ENCODE measurements at regions not wholly inside any gene's neighbourhood (a gene's known extent, or its start where the extent isn't known, plus 50 kb on each side); places are given as distances from the start of the nearest gene placed in this dataset.

GRCh38 chr12:116372815-116373214, 95.3 kb upstream of the MED13L start:
- H3K27ac ChIP-seq (ENCODE audit: extremely low read depth, low read depth, low read length): no peak overlapping the region
- H3K4me3 ChIP-seq (ENCODE audit: low read depth, low read length): no peak overlapping the region
- CTCF ChIA-PET: no interaction called here
- TF ChIP-seq GLI2 (tag by site-specific recombination; IDR thresholded peaks at IDR 0.05; ENCODE audit: borderline replicate concordance, low read depth) (no peak), KLF7 (tag by site-specific recombination; IDR thresholded peaks at IDR 0.05; ENCODE audit: borderline replicate concordance) (no peak), SP2 (tag by site-specific recombination; IDR thresholded peaks at IDR 0.05) (no peak), REST (tag by site-specific recombination; IDR thresholded peaks at IDR 0.05) (no peak), ZBTB21 (tag by site-specific recombination; IDR thresholded peaks at IDR 0.05) (no peak)
- no peaks in the 10 kb centered on the region for H3K4me1 ChIP-seq (ENCODE audit: control insufficient read depth, insufficient read depth, low read length)
- H3K36me3 ChIP-seq (ENCODE audit: control insufficient read depth in 2 of 2, insufficient read depth in 1 of 2, low read length in 2 of 2): no peaks in the 10 kb centered on the region
- POLR2A ChIA-PET: no interaction called here
- H3K9me3 ChIP-seq (ENCODE audit: control insufficient read depth, insufficient read depth, low read depth, low read length): no peaks in the 10 kb centered on the region

- ChIA-PET CTCF (interaction anchor here (1.2 kb wide), 1 partner anchor 15 kb away, joined by 3 read pairs; no protein-coding TSS in a partner anchor), POLR2A (no interaction called here)
- Histone ChIP-seq H3K36me3 (ENCODE audit: control insufficient read depth in 2 of 2, insufficient read depth in 1 of 2, low read length in 2 of 2) (no peaks in the 10 kb centered on the region), H3K27ac (ENCODE audit: extremely low read depth, low read depth, low read length) (no peak overlapping the region), H3K4me3 (ENCODE audit: low read depth, low read length) (no peak overlapping the region), H3K9me3 (ENCODE audit: control insufficient read depth, insufficient read depth, low read depth, low read length) (no peaks in the 10 kb centered on the region), H3K4me1 (ENCODE audit: control insufficient read depth, insufficient read depth, low read length) (no peaks in the 10 kb centered on the region)
- TF ChIP-seq SETDB1 (IDR thresholded peaks at IDR 0.05; ENCODE audit: insufficient read length, low read length) (no peak), ZBTB20 (tag by site-specific recombination; IDR thresholded peaks at IDR 0.05) (no peak), ZBTB8A (tag by site-specific recombination; IDR thresholded peaks at IDR 0.05) (no peak), ZFP37 (tag by site-specific recombination; IDR thresholded peaks at IDR 0.05) (no peak), ZNF670 (tag by site-specific recombination; IDR thresholded peaks at IDR 0.05; ENCODE audit: low read depth) (no peak), BCL11A (tag by site-specific recombination; IDR thresholded peaks at IDR 0.05; ENCODE audit: low read depth) (no peak), ZNF184 (tag by site-specific recombination; IDR thresholded peaks at IDR 0.05) (no peak), ZNF785 (tag by site-specific recombination; IDR thresholded peaks at IDR 0.05) (no peak), GFI1B (tag by site-specific recombination; IDR thresholded peaks at IDR 0.05) (no peak), ZBTB7A (tag by site-specific recombination; IDR thresholded peaks at IDR 0.05; ENCODE audit: low read depth) (no peak), ZNF341 (tag by site-specific recombination; IDR thresholded peaks at IDR 0.05; ENCODE audit: low read depth) (no peak), ZBTB11 (tag by site-specific recombination; conservative IDR thresholded peaks at IDR 0.05; ENCODE audit: low read depth) (no peak), MEIS1 (CRISPR knock-in tag; IDR thresholded peaks at IDR 0.05; ENCODE audit: borderline replicate concordance) (no peak), ZNF549 (tag by site-specific recombination; IDR thresholded peaks at IDR 0.05) (no peak), ZNF580 (tag by site-specific recombination; IDR thresholded peaks at IDR 0.05) (no peak), ZNF768 (tag by site-specific recombination; IDR thresholded peaks at IDR 0.05) (no peak), KLF8 (tag by site-specific recombination; IDR thresholded peaks at IDR 0.05) (no peak), ZIC2 (tag by site-specific recombination; IDR thresholded peaks at IDR 0.05) (no peak), ZNF600 (tag by site-specific recombination; IDR thresholded peaks at IDR 0.05) (no peak)
Measured at GRCh38 chr12:116373572-116374206, 96.2 kb upstream of the MED13L start.
